BJ (cell line): ENCODE measurements at regions not wholly inside any gene's neighbourhood (a gene's known extent, or its start where the extent isn't known, plus 50 kb on each side); places are given as distances from the start of the nearest gene placed in this dataset.

Experiments
- CTCF ChIA-PET: fragments of 350-600 bp; formaldehyde crosslinking; extraction: SDS; loops from one replicate; lab custom pipeline; 2021; ENCODE audit warnings: antibody characterized with exemption, inconsistent platforms; lab: Yijun Ruan, JAX
- POLR2A ChIA-PET: fragments of 300-600 bp; sonication (Branson Sonifier 250); formaldehyde crosslinking; extraction: SDS; loops from one replicate; lab custom pipeline; 2021; ENCODE audit warnings: antibody characterized with exemption; lab: Charles Lee
- DNase-seq: peaks from one replicate; pipeline ENCODE4 v3.0.0-alpha.2; 2011; ENCODE audit warnings: low read depth
- H3K27me3 ChIP-seq: 2 replicates; pipeline ENCODE4 v1.6.0; 2011; ENCODE audit warnings: low read length; ENCODE audit not compliant: control insufficient read depth, insufficient read depth
- H3K36me3 ChIP-seq: 2 replicates; pipeline ENCODE4 v1.5.1; 2011; ENCODE audit warnings: low read length; ENCODE audit not compliant: control insufficient read depth, insufficient read depth
- H3K4me3 ChIP-seq: 2 replicates; pipeline ENCODE4 v1.5.1; 2011; ENCODE audit warnings: low read depth, mild to moderate bottlenecking, control low read depth, low read length
- CTCF ChIP-seq: IDR thresholded peaks from 2 replicates; pipeline ENCODE4 v1.5.1; 2011; ENCODE audit warnings: low read depth, mild to moderate bottlenecking, control low read depth, inconsistent platforms, low read length, moderate library complexity; ENCODE audit not compliant: insufficient read depth

GRCh38 chr17:51508048-51508447 is 247.7 kb downstream of the UTP18 start:
- DNase-seq: no peak
- POLR2A ChIA-PET: no interaction called here
- TF ChIP-seq CTCF: no peak
- H3K27me3 ChIP-seq: no peaks in the 10 kb centered on the region
- CTCF ChIA-PET: no interaction called here
- H3K4me3 ChIP-seq: no peak overlapping the region
- H3K36me3 ChIP-seq: no peaks in the 10 kb centered on the region

GRCh38 chr17:51510940-51511339 is 250.6 kb downstream of the UTP18 start:
- ChIA-PET CTCF (no interaction called here), POLR2A (no interaction called here)

GRCh38 chr17:51512220-51512907 is 252.0 kb downstream of the UTP18 start:
- CTCF ChIA-PET: no interaction called here
- POLR2A ChIA-PET: no interaction called here
- no peak for TF ChIP-seq CTCF
- Histone ChIP-seq H3K4me3 (no peak overlapping the region), H3K36me3 (no peaks in the 10 kb centered on the region), H3K27me3 (no peaks in the 10 kb centered on the region)
- no peak for DNase-seq

More at GRCh38 chr17:51510940-51511339, 250.6 kb downstream of the UTP18 start:
- Histone ChIP-seq H3K36me3 (no peaks in the 10 kb centered on the region), H3K4me3 (no peak overlapping the region), H3K27me3 (no peaks in the 10 kb centered on the region)
- TF ChIP-seq CTCF: no peak
- DNase-seq: no peak

GRCh38 chr17:51516924-51517323 is 256.6 kb downstream of the UTP18 start:
- DNase-seq: no peak
- CTCF ChIA-PET: interaction anchor here (0.7 kb wide), 1 partner anchor 16 kb away, joined by 3 read pairs; no protein-coding TSS in a partner anchor
- Histone ChIP-seq H3K36me3 (no peaks in the 10 kb centered on the region), H3K27me3 (no peaks in the 10 kb centered on the region), H3K4me3 (no peak overlapping the region)
- TF ChIP-seq CTCF: no peak
- POLR2A ChIA-PET: no interaction called here

- ChIA-PET POLR2A (no interaction called here), CTCF (interaction anchor here (0.6 kb wide), 1 partner anchor 59 kb away, joined by 4 read pairs; no protein-coding TSS in a partner anchor)
- Histone ChIP-seq H3K4me3 (no peak overlapping the region), H3K27me3 (no peaks in the 10 kb centered on the region), H3K36me3 (no peaks in the 10 kb centered on the region)
- DNase-seq: no peak
- TF ChIP-seq CTCF: no peak
Observed at GRCh38 chr17:51524524-51524923, 264.2 kb downstream of the UTP18 start.
